Activated T-cell treated with anti-CD3 and anti-CD28 coated beads, Interleukin-2, amount 50 U/mL, for 1 hour (primary cell): ENCODE measurements at regions not wholly inside any gene's neighbourhood (a gene's known extent, or its start where the extent isn't known, plus 50 kb on each side); places are given as distances from the start of the nearest gene placed in this dataset.
"Not testable (repeated sequence)": the region's sequence is repeated elsewhere in the genome, so short reads cannot be mapped to it uniquely, and the experiment has no call there.

Experiments
- DNase-seq: peaks from one replicate; pipeline ENCODE4 v3.0.0-alpha.2; 2020

DNA sequence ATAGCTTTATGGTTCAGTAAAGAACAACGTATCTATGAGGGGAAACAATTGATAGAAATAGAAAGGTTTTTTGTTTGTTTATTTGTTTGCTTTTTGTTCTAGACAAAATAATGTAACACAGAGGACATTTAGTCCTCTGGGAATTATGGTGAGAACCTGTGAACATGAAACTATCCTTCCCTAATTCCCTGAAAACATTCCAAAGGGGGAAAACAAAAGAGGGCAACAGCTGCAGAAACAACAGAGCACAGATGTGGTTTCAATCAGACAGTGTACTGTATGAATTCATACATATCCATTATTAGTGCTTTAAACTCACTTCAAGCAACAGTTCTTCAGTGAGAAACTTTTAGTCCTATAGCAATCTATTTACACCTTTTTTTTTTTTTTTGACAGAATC, 1489.8 kb upstream of the C9orf72 start:
- DNase-seq: no peak

DNA sequence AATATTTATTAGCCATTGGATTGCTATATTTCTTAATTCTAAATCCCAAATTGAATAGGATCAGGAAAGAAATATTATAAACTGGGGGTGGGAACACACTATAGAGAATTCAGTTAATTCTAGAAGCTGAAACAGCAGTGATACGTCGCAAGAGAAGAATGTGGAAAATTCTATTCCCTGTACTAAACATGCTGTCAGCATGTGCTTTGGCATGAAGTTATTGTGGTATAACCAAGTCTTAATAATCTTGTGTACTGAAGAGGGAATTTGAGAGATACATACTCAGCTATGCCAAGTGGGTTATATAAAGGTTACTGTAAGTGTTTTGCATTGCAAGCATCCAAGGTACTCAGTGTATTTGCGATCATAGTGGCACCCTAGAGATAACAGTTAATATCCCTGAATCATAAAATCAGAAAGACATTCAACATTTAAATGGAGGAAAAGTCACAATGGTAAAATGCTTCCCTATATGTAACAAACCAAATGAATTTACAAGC, 1492.9 kb upstream of the C9orf72 start:
- DNase-seq: no peak

DNA sequence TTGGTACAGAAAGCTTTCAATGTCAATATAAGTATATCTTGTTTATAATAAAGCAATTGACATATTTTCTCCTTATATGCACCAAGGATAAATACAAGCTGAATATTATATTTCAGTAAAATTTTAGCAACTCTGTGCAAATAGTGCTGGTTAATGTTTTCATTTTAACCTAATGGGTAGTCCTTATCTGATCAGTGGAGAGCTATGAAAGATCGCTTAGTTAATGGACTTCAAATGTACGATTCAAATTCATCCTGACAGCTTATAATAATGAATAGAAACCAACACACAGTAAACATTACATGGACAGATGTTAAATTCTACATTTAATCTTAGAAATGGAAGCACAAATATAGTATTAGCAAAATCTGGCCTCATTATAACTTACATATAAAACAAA, 1495.2 kb upstream of the C9orf72 start:
- no peak for DNase-seq

DNA sequence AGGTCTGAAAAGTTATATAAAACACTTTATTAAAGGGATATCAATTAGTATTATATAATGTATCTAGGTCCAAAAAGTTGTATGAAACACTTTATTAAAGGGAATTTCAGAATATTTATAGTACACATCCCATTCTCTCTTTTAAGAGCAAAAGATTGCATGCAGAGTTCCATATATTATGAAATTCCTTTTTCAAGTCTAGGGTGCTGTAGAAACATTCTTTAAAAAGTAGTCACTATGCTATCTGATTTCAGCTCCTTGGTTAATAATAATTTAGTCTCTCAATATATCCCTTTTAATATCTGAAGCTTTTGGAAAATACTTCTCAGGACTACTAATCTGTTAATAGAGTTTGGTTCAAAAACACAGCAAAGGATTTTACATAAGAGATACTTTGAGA, 1496.1 kb upstream of the C9orf72 start:
- DNase-seq: no peak

DNA sequence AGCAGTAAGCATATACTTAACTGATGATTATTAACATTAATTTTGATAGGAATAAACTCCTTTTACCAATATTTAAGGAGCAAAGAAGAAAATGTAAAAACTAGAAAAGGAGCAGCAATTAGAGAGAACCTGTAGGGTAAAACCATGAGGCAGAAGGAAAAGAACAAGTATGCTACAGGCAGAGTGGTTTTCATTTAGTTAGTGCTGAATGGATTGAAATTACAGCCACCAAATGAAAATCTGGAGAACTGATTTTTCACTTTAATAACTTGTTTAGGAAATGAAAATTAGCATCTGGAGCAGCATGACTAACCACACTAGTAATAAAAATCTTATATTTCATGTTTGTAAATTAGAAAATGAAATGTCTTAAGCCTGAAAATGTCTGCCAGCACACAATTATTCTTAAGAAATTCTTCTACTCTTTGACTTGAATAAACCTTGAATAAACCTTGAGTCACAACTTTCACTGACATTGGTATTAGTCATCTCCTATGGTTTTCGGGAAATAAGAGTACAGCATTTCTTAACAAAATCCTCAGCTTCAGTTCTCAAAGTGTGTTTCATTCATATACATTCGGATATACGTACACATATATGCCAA, 1504.9 kb upstream of the C9orf72 start:
- no peak for DNase-seq

DNA sequence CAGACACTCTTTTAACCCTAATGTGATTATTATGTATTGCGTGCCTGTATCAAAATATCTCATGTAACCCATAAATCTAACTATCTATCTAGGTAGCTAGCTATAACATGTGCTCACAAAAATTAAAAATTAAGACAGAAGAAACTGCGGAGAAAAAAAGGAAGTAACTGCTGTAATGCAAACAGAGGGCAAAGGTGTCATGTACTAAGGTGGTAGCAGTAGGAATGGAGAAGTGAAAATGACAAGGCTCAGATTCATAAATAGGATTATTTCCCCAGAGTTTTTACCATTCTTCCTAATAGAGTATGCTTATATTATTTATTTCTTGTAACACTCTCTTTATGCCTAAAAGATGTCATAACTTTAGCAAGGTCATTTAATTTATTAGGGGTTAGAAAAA, 1527.5 kb upstream of the C9orf72 start:
- DNase-seq: no peak

DNA sequence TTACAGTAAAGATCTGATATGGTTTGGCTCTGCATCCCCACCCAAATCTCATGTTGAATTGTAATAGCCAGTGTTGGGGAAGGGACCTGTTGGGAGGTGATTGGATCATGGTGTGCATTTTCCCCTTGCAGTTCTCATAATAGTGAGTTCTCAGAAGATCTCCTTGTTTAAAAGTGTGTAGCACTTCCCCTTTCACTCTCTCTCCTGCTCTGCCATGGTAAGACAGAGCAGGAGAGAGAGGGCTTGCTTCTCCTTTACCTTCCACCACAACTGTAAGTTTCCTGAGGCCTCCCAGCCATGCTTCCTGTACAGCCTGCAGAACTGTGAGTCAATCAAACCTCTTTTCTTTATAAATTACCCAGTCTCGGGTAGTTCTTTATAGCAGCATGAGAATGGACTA, 1530.9 kb upstream of the C9orf72 start:
- not testable (repeated sequence) for DNase-seq

DNA sequence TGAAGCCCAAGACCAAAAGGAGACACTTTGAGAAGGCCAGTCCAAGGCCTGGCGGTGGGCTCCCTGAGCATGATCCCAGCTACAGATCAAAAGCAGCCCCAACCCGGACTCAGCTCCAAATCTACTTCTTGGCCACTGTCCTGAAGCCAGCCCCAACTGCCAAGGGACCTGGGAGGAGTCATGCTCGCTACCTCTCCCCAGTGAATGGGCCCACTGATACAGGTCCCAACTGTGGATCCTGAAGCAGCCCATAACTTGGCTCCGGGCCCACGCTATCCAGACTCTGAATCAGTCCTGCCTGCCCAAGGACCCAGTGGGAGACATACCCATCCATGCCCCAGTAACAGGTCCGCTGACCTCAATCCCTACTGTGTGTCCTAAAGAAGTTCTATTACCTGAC, 1545.3 kb upstream of the C9orf72 start:
- DNase-seq: no peak

DNA sequence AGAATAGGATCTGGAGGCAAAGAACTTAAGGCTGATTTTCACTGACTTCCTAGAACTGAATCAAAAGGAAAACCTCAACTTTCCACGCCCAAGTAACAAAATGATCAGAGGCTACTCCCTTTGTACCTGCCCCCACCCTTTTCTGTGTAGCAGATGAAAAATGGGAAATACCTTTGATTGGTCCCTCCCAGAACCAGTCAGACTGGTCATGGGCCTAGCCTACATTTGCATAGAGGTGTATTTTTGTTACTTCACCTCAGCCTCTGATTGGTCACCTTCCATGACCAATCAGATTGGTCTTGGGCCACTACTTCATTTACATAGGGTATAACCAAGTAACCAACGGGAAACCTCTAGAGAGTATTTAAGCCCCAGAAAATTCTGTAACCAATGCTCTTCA, 1553.5 kb upstream of the C9orf72 start:
- DNase-seq: no peak

DNA sequence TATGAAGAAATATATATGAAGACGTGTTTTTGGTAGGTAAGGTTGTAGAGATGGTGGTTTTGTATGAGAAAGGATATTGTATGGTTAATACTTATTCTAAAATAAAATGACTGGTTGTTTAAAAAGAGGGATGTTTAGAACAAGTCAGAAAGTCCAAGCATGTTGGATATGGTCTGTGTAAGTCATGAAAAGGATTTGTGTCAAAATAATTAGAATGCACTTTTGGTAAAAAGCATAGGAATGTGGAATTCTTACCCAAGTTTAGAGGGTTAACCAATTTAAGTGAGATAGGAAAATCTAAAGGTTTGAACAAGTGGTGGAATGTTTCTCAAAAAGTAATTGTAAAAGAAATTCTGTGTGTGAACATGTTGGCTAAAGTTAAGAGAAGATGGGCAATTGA, 1556.5 kb upstream of the C9orf72 start:
- DNase-seq: no peak

DNA sequence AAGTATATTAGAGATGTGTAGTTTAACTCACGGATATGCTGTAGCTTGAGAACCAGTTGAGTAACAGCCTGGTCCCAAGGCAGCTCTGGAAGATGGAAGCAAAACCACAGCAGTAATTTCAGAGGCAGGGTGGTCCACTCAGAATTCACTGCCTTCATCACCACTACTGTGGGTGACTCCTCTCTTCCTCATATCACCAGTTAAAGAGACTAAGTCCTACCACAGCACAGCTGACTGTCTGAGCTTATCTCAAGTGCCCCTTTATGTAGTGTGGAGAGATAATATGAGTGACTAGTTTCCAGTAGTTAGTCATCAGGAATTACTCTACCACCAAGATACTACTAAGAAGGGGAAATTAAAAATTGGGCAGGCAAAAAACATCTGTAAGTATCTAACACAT, 1571.2 kb upstream of the C9orf72 start:
- no peak for DNase-seq

DNA sequence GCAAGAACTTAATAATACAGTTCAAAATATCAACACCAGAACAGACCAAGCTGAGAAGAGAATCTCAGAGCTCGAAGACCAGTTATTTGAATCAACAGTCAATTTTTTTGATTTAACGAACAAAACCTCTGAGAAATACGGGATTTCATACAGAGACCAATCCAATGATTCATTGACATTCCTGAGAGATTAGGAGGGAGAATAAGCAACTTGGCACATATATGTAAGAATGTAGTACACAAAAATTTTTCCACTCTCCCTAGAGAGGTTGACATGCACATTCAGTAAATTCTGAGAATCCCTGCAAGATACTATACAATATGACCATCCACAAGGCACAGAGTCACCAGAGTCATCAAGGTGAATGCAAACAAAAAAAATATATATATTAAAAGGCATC, 1577.3 kb upstream of the C9orf72 start:
- no peak for DNase-seq

DNA sequence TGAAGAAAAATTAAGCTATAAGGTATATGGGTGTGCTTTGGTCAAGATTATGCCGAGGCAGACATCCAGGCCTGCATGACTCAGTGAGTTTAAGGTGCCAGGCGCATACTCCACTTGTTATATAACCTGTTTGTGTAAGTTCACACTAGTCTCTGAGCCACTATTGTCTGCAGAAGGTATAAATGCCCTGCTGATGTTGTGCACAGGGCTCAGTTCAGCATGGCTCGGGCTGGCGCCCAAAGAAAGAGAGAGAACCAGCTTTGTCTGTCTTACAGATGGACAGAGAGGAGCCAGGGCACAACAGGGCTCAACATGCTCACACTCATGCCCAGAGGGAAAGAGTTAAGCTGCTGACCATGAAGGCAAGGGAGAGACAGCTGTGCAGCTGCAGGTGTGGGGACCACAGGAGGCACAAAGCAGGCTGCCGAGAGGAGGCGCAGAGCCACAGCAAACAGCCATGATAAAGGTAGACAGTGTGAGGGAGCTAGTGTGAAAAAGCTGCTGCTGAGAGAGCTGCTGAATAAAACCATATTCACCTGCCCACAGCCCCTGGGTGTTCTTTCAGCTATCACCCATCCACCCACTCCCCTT, 1587.6 kb upstream of the C9orf72 start:
- DNase-seq: no peak

DNA sequence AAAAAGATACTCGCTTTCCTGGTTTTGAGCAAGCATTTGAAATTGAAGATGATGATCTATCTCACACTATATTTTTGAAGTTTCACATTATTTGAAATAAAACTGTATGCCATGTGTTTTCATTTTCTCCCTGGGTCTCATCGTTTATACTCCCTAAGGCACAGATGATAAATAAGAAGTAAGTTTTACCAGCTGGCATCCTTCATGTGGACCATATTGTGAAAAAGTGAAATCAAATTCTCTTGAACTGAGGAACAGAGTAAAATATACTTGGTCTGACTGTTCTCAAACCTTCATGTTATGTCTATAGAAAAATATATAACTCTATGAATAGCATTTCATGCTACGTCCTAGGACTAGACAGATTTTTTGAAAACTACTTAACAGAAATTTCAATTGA, 1600.9 kb upstream of the C9orf72 start:
- DNase-seq: no peak

DNA sequence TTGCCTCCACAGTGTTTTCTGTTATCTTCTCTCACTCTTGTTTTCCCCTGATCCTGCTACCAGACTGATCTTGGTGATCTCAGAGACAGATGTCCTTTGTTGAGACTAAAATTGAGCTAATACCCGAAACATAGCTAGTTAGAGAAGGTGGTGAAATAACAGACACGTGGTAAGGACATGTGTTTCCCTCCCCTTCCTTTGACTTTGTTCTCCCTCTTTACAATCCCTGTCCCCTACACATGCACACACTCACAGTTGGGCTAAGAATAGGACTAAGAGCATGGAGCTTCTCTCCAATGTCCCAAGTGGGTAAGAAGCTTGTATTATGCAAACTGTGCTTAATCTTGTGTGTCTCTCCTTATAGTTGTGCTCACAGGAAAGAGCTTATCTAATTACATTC, 1603.0 kb upstream of the C9orf72 start:
- no peak for DNase-seq

DNA sequence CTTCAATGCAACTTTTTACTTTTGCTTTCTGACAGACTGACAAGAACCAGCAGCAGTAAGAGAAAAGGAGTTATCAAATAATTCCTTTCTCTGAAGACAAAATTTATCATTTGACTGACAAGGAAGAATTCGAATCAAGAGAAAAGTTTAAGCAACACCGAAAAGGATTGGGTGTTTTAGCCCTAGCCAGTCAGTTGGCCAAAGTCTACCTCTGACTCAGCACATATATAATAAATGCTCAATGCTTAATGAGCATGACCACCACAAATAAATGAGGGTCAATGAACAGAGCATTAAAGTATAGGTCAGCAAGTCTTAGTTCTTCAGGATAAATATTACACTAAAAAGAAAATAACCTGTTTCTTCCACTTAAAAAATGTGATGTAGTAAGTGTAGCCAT, 1603.5 kb upstream of the C9orf72 start:
- DNase-seq: no peak

DNA sequence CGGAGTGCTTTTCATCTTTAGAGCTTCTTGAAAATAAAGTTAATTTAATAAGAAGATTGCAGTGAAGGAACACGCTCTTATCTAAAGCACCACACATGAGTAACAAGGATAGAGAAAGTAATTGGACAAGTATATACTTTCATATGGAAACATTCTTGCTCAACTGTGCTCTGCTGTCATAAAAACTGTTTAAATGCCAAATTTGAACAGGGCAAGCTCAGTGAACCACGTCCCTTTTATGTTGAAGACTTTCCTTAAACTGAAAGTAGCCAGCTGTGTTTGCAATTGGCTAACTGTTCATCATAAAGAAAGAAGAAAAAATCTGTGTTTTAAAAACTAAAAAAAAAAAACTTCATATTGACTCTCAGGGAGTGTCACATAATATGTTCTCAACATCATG, 1610.7 kb upstream of the C9orf72 start:
- no peak for DNase-seq

DNA sequence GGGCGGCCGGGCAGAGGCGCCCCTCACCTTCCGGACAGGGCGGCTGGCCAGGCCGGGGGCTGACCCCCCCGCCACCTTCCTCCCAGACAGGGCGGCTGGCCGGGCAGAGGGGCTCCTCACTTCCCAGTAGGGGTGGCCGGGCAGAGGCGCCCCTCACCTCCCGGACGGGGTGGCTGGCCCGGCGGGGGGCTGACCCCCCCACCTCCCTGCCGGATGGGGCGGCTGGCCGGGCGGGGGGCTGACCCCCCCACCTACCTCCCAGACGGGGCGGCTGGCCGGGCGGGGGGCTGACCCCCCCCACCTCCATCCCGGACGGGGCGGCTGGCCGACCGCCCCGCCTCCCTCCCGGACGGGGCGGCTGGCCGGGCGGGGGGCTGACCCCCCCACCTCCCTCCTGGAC, 1615.5 kb upstream of the C9orf72 start:
- DNase-seq: not testable (repeated sequence)

DNA sequence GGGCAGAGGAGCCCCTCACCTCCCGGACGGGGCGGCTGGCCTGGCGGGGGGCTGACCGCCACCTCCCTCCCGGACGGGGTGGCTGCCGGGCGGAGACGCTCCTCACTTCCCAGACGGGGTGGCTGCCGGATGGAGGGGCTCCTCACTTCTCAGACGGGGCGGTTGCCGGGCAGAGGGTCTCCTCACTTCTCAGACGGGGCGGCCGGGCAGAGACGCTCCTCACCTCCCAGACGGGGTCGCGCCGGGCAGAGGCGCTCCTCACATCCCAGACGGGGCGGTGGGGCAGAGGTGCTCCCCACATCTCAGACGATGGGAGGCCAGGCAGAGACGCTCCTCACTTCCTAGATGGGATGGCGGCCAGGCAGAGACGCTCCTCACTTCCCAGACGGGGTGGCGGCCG, 1615.9 kb upstream of the C9orf72 start:
- not testable (repeated sequence) for DNase-seq

DNA sequence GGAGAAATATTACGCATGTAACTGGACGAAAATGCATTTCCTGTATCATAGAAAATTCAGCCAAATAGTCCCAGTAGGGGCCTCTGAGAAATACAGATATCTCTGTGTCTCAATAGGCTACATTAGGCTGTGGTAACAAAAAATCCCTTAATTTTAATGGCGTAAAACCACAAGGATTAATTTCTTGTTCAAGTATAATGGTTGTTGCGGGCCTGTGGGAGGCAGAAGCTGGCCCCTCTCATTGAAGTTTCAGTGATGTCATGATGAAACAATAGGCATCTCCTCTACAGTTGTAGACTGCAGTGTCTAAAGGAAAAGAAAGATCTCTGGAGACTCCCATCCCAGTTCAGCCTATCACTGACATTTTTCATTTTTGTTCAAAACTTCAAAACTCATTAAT, 1625.6 kb upstream of the C9orf72 start:
- no peak for DNase-seq

DNA sequence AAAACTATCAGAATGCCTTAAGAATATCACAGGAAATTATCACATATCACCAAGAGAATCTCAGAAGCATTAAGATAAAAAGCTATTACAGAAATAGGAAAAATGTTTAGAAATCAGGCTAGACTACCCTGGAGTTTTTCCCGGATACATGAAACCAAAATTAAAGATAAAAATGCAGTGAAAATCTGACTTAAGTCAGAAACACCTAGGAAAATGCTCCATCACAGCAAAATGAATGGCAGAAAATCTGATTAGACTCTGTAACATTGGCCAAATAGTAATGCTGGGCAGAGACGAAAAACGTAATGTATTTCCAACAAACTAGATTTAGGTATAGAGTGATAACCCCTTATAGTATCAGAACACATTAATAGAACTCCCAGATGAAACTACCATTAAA, 1626.7 kb upstream of the C9orf72 start:
- DNase-seq: no peak

DNA sequence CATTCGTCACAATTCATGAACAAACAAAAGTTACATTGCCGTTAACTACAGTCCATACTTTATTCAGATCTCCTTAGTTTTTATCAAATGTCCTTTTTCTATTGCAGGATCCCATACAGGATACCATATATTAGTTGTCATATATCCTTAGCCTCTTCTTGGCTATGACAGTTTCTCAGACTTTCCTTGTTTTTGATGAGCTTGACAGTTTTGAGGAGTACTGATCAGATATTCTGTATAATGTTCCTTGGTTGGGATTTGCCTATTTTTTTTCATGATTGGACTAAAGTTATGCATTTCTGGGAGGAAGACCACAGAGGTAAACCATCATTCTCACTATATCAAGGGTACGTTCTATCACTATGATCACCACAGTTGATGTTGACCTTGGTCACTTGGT, 1627.4 kb upstream of the C9orf72 start:
- no peak for DNase-seq

DNA sequence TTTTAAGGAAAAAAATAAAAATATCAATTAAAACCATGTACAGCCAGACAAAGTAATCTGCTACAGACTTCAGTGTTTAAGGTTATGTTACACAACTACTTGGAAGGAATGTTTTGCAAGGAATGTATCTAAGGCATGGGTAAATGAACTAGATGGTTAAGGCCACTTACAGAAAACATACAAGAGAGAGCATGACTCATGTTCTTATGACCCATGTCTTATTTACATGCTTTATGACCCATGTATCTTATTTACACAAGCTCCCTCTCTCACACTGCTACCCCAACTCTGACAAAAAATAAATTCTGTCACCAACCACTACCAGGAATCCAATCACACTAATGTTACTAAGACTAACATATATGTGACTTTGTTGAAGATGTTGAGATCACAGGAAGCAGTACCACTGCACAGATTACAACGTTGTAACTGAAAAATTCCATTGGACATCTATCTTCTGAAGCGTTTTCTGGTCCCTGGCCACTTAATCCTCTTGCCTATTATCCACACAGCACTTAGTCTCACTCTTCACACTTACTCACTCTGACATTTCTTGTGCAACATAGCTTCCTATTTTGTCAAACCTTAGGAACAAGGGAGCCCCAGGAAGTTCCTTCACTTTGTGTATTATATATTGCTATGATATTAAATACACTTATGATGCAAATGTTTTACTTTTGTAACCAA, 1630.1 kb upstream of the C9orf72 start:
- no peak for DNase-seq

DNA sequence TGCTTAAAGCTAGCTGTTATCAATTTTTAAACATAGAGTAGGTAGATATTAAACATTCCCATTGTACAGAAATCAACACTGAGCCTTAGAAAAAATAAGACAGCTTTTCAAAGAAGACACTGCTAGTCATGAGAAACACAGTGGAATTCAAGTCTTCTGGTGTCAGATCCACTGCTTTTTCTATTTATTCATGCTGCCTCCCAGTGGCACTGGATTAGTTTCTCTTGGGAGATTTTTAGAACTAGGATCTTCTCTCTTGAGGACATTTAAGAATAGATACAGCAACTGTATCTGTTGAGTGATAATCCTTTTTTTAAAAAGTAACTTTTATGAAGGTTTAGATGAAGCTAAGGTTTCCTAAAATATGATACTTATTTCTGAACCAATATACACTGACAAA, 1635.4 kb upstream of the C9orf72 start:
- DNase-seq: no peak
